ENCODE measurements at regions not wholly inside any gene's neighbourhood (a gene's known extent, or its start where the extent isn't known, plus 50 kb on each side); places are given as distances from the start of the nearest gene placed in this dataset.

DNA sequence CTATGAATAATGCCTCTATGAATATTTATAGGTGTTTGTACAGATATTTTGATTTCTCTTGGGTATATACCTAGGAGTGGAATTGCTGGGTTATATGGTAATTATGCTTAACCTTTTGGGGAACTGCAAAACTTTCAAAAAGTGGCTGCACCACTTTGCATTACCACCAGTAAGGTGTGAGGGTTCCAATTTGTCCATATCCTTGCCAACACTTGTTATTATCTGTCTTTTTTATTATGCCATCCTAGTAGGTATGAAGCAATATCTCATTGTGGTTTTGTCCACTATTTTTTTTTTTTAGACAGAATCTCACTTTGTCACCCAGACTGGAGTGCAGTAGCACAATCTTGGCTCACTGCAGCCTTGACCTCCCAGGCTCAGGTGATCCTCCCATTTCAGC, 112.2 kb upstream of the FBXO11 start:
- TF ChIP-seq POLR2A (IDR thresholded peaks at IDR 0.05; ENCODE audit: low read length): no peak
- TF ChIP-seq GATA1 (IDR thresholded peaks at IDR 0.05; ENCODE audit: low read depth, low read length): no peak
